GM21786 (cell line): ENCODE measurements at regions not wholly inside any gene's neighbourhood (a gene's known extent, or its start where the extent isn't known, plus 50 kb on each side); places are given as distances from the start of the nearest gene placed in this dataset.
"Not testable (repeated sequence)": the region's sequence is repeated elsewhere in the genome, so short reads cannot be mapped to it uniquely, and the experiment has no call there.

Source experiments
- ATAC-seq: cut with Tn5 transposase; IDR thresholded peaks from one replicate; pipeline ENCODE4 v1.9.1; 2021; ENCODE audit not compliant: unreplicated experiment

DNA sequence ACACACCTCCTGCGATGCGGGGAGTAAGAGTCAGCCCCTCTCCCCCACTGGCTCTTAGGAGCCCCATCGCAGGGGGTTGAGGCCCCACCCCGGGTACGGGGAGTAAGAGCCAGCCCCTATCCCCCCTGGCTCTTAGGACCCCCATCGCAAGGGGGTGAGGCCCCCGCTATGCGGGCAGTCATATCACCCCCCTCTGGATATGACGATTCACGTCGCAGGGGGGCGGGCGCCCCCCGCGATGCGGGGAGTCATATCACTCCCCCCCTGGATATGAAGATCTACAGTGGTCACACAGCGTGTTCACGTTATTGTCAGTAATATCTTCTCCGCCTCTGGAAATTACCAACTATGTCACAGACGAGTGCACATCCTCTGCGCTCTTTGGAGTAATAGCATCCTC is 61.1 kb downstream of the DEFB131A start:
- ATAC-seq: not testable (repeated sequence)

DNA sequence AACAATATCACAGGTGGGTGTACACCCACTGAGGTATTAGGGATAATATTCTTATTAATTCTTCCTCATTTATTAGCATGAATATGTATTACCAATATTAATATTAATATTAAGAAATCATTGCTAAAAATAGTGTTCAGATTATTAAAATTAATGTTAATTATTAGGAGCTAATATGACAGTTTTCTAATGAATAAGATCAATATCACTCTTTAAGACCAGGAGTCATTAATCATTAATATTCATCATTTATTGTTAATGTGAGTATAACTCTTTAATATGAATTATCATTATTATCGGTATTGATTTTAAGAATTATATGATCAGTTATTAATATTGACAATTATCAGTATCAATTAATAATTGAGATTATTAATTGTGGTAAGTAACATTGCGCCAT is 62.5 kb downstream of the DEFB131A start:
- not testable (repeated sequence) for ATAC-seq

DNA sequence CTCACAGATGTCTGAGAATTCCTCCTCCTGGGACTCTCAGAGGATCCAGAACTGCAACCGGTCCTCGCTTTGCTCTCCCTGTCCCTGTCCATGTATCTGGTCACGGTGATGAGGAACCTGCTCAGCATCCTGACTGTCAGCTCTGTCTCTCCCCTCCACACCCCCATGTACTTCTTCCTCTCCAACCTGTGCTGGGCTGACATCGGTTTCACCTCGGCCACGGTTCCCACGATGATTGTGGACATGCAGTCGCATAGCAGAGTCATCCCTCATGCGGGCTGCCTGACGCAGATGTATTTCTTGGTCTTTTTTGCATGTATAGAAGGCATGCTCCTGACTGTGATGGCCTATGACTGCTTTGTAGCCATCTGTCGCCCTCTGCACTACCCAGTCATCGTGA is 68.7 kb downstream of the DEFB131A start:
- ATAC-seq: not testable (repeated sequence)

DNA sequence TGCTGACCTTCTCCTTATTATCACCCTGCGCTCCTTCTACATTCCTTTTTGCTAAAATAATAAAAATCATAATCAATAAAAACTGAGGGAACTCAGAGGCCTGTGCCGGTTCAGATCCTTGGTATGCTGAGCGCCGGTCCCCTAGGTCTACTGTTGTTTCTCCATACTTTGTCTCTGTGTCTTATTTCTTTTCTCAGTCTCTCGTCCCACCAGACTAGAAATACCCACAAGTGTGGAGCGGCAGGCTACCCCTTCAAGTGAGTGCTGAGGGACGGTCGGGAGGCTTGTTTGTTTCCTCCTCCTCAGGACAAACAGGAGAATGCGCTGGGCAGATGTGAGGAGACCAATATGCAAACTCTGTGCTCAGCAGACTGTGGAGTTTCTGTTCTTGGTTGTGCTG is 75.4 kb downstream of the DEFB131A start:
- ATAC-seq: not testable (repeated sequence)

DNA sequence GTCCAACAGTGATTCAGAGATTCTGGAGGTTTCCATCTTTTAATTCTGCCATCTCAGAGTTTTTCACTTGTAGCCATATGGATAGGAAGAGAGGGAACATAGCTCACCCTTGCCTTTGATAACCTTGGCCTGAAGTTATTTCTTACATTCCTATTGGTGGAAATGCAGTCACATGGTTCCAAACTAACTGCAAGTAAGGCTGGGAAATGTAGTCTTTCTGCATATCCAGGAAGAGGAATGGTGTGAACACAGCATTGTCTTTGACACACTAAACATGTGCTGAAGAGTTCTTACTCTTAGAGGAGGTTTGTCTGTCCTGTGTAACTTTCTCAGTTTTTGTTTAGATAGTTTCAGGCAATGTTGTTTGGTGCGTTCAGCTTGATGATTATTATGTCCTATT is 78.7 kb downstream of the DEFB131A start:
- not testable (repeated sequence) for ATAC-seq

DNA sequence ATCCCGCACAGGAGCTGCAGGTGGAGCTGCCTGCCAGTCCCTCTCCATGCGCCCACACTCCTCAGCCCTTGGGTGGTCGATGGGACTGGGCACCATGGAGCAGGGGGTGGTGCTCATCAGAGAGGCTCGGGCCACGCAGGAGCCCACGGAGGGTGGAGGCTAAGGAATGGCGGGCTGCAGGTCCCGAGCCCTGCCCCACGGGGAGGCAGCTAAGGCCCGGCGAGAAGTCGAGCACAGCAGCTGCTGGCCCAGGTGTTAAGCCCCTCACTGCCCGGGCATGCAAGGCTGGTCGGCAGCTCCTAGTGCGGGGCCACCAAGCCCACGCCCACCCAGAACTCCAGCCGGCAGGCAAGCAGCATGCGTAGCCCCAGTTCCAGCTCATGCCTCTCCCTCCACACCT is 80.2 kb downstream of the DEFB131A start:
- ATAC-seq: not testable (repeated sequence)

DNA sequence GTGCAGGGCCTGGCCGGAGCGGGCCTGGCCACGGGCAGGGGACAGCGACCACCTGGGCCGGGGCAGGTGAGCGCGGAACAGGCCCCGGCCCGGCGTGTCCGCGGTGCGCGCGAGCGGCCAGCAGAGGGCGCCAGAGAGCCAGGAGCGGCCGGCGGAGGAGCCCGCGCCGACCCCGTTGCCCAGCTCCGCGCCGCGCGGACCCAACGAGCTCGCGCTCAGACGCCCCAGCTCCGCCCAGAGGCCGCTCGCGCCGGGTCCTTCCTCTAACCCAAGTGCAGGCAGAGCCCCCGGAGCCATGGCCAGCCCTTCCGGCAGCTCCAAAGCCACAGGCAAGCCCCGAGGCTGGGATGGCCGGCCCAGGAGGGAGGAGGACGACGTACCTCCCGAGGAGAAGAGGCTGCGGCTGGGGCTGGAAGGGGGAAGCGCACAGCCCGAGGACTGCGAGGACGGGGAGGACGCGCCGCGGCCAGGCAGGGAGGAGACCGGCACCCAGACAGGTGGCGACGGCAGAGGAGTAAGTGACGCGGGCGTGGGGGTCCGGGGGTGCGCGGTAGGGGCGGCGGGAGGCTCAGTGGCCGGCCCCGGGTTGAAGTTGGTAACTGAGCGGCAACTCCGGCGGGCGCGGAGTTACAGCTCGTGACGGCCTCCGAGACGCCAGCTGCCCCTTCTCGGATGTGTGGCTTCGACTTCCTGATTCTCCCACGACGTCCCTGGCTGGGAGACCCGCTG is 88.1 kb downstream of the DEFB131A start:
- not testable (repeated sequence) for ATAC-seq

DNA sequence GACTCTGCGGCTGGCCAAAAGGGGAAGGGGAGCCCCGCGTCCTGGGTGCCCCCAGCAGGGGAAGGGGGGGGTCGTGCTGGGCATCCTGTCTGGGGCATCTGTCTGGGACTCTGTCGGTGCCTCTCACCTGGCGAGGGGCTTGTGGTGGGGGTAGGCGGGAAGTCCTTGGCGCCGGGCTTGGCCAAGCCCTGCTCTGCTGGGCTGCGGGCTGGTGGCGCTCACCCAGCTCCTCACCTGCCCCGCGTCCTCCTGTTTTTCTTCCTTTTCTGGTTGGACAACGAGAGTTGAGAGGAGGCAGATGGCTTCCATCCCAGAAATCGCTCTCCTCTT is 88.6 kb downstream of the DEFB131A start:
- not testable (repeated sequence) for ATAC-seq

DNA sequence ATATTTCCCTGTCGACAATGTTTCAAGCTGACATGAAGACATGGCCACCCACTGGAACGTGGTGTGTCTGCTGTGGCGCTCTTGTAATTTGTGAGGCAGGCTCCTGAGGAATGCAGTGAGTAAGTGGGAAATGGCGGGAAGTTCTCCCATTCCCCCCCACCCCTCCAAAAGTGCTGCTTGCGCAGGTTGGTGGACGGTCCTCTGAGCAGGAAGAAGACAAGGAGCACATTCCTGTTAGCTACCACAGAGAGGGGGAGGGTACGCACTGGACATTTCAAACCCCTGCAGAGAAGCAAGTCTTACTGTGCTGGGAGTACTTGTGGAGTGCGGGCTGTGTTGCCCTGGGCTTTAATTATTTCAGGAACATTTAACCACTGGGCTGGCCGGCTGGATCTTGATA is 92.9 kb downstream of the DEFB131A start:
- not testable (repeated sequence) for ATAC-seq

DNA sequence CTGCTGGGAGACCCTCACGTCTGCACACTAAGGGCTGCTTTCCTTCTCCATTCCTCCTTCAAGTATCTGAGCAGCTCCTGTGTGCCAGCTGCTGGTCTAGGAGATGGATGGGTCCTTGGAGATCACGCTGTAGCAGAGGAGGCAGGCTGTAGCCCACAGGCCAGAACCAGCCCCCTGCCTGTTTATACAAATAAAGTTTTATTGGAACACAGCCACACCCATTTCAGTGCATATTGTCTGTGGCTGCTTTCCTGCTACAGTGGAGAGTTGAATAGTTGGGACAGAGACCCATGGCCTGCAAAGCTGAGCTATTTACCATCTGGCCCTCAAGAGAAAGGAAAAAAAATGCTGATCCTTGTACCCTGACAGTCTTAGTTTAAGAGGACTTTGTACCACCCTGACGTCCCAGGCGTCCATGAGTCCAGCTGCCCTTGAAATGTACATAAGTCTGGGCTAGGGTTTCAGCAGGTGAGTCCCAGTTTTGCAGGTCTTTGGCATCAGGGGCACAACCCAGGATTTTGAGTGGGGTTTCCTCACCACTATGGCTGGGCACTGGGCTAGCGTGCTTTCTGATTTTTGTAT is 95.8 kb downstream of the DEFB131A start:
- ATAC-seq: not testable (repeated sequence)

DNA sequence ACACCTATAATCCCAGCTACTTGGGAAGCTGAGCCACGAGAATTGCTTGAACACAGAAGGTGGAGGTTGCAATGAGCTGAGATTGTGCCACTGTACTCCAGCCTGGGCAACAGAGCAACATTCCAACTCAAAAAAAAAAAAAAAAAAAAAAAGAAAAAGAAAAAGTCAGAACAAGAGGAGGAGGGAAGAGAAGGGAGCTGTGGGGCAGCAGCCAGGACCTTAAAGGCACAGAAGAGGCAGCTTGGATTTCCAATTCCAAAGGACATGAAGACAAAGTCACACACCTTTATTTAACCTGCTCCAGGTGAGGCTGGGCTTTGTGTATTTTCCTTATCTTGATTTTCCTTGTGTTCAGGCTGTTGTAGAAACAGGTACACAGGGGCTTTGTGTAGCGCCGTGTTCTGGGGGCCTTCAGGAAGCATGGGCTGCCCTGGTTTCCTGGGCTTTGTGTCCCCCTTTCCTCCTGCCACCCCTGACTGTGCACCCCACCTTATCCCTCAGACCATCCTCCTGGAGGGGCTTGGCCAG is 97.2 kb downstream of the DEFB131A start:
- not testable (repeated sequence) for ATAC-seq

DNA sequence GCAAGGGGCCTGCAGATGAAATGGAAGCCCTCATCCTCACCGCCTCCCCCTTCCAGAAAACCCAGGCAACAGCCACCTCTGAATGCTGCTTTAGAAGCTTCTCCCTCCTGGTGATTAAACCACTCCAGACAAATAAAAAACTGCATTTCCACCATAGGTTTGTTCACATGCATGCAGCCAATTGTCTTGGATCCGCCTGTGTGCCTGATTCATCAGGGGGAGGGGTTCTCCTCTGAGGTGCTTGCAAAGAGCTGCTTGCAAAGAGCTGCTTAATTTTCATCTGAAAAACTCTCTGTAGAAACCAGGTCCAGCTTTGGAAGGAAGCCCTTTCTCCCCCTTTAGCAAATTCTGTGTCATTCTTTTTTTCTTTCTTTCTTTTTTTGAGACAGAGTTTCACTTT is 100.6 kb downstream of the DEFB131A start:
- ATAC-seq: not testable (repeated sequence)

DNA sequence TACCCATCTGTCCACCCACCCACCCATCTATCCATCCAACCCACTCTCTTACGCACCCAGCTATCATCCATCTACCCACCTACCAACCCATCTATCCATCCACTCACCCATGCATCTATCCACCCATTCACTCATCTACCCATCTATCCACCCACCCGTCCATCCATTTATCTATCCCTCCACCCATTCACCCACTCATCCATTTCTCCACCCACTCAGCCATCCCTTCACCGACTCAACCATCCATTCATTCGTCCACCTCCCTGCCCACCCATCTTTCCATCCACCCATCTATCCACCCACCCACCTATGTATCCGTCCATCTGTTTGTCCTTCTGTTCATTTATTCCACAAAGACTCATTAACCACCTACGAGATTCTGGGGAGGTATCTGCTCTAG is 103.3 kb downstream of the DEFB131A start:
- ATAC-seq: not testable (repeated sequence)

DNA sequence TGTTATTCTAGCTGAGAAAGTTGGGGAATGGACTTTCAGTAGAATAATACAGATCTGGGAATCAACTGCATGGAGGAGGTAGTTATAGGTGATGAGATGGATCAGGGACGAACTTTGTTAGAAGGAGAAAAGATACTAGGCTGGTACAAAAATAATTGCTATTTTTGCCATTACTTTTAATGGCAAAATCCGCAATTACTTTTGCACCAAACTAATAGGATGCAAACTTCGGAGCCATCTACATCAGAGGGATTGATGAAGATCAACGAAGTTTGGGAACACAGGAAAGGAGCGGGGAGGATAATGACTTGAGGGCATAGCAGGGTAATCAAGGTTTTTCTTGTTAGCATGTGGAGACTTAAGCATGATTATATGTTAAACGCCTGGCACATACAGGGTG is 111.9 kb downstream of the DEFB131A start:
- not testable (repeated sequence) for ATAC-seq

DNA sequence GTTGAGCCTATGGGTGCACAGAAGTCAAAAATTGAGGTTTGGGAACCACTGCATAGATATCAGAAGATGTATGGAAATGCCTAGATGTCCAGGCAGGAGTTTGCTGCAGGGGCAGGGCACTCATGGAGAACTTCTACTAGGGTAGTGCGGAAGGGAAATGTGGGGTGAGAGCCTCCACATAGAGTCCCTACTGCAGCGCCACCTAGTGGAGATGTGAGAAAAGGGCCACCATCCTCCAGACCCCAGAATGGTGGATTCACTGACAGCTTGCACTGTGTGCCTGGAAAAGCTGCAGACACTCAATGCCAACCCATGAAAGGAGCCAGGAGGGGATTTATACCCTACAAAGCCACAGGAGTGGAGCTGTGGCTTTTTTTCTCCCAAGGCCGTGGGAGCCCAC is 133.7 kb downstream of the DEFB131A start:
- not testable (repeated sequence) for ATAC-seq

DNA sequence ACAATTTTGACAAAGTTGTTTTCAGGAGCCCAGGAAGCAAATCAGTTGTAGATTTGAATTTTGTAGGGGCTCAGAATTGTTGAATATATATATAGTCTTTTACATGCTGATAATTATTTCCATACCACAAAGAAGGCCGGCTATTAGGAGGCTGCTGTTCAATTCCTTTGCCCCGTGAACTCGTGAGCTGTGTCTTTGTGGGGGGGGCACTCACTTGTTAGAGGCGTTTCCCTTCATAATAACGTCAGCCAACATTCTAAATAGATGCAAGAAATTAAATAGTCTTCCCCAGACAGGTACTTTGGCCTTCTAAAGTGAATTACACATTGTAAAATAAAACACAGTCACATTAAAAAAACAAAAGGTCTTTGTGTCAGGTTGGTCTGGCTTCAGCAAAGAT is 138.7 kb downstream of the DEFB131A start:
- ATAC-seq: not testable (repeated sequence)

DNA sequence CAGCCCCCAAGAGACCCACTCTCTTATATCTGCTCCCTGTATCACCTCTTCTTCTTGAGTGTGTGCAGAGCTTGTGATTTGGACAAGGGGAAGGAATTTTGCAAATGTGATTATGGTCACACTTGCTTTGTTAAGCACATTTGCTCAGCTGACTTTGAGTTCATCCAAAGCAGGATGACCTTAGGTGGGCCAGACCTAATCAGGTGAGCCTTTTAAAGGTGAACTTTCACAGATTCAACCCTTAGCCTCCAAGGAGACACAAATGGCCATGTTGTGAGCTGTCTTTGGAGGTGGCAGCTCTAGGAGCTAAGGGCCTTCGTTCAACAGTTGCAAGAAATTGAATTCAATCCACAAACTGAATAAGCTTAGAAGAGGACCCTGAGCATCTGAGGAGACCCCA is 147.8 kb downstream of the DEFB131A start:
- no peak for ATAC-seq

DNA sequence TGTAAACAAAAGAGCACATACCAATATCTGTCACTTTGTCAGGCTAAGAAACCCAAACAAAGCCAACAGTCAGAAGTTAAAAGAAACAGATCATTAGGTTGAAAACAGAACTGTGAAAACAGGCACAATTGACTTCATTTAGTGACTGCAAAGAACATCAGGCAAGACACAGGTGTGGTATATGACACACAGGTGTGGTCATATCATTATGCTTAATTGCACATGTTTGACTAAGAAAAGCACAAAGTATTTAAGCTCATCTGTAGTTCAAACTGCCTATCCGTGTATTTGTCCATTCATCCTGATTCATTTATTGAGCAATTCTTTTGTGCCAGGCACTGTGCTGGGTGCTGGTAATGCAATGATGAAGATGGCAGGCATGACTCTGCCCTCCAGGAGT is 150.7 kb downstream of the DEFB131A start:
- no peak for ATAC-seq

DNA sequence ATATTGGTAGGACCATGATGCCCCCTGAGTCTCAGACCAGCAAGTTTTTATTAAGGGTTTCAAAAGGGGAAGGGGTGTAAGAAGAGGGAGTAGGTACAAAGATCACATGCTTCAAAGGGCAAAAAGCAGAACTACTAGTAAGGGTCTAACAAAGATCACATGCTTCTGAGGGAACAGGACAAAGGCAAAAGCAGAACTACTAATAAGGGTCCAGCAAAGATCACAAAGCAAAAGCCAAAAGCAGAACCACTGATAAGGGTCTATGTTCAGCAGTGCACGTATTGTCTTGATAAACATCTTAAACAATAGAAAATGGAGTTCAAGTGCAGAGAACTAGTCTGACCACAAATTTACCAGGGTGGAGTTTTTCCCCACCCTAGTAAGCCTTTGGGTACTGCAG is 151.3 kb downstream of the DEFB131A start:
- ATAC-seq: not testable (repeated sequence)

DNA sequence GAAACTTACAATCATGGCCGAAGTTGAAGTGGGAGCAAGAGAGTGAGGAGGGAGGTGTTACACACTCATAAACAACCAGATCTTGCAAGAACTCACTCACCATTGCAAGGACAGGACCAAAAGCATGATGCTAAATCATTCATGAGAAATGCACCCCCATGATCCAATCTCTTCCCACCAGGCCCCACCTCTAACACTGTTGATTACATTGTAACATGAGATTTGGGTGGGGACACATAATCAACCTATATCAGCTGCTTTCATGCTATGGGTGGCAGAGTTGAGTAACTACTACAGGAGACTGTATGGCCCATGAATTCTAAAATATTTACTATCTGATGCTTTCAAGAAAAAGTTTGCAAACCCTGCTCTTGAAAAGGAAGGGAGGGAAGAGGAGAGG is 155.1 kb downstream of the DEFB131A start:
- ATAC-seq: no peak

DNA sequence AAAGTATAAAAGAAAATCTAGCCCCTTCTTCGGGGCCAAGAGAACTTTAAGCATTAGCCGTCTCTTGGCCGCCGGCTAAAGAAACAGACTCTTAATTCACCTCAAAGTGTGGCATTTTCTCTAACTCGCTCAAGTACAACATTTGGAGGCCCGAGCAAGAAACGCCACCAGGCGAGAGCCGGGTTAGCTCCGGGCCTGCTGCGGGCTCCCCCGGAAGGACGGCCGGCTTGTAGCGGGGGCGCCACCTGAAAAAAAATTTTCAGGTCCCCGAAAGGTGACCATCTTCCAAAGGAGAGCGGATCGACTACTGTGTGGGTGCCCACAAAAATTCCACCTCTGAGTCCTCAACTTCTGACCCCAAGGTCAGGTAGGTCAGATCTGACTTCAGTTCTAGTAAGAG is 156.0 kb downstream of the DEFB131A start:
- ATAC-seq: no peak

DNA sequence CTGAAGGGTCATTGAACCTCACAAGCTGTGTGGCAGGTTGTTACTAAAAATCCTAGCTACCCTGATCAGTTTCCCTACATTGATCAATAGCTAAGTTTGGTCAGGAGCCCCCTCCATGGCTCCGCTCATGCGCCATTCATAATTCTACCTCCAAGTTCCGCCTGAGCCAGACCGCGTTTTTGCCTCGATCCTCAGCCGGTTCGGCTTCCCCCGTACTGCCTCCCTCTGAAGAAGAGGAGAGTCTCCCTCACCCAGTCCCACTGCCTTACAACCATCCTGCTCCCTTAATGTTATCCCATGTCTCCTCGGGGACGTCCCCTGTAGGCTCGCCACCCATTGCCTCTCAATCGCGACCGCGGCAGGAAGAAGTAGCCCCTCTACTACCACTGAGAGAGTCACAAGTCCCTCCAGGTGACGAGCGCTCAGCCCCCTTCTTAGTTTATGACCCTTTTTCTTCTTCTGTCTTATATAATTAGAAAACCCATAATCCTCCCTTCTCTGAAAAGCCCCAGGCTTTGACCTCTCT is 158.2 kb downstream of the DEFB131A start:
- no peak for ATAC-seq
